Endothelial cell of umbilical vein (primary cell): ENCODE measurements at regions not wholly inside any gene's neighbourhood (a gene's known extent, or its start where the extent isn't known, plus 50 kb on each side); places are given as distances from the start of the nearest gene placed in this dataset.

ENCODE experiments used
- MYC ChIP-seq: IDR thresholded peaks from one replicate; pipeline ENCODE4 v1.6.1; 2011; ENCODE audit warnings: mild to moderate bottlenecking, low read depth, low read length
- POLR2A ChIP-seq: IDR thresholded peaks from 2 replicates; pipeline ENCODE4 v1.6.1; 2012; ENCODE audit warnings: low read depth, mild to moderate bottlenecking, control low read depth, low read length
- POLR2AphosphoS5 ChIP-seq: IDR thresholded peaks from 2 replicates; pipeline ENCODE4 v1.6.1; 2012; ENCODE audit warnings: low read depth, mild to moderate bottlenecking, control low read depth, low read length, moderate library complexity; ENCODE audit not compliant: insufficient read depth
- TF ChIP-seq, protein P1 (sequence below), 2 donors: IDR thresholded peaks; 1 replicate in 1 of 2; 2 replicates in 1 of 2; pipeline ENCODE4 v1.5.1; 2011; ENCODE audit warnings: low read length in 2 of 2, mild to moderate bottlenecking in 2 of 2, moderate library complexity in 2 of 2, control low read depth in 1 of 2, inconsistent platforms in 1 of 2, low read depth in 1 of 2; ENCODE audit not compliant: insufficient read depth in 1 of 2; ENCODE audit errors: extremely low read depth in 1 of 2

- TF ChIP-seq, protein P1, sequence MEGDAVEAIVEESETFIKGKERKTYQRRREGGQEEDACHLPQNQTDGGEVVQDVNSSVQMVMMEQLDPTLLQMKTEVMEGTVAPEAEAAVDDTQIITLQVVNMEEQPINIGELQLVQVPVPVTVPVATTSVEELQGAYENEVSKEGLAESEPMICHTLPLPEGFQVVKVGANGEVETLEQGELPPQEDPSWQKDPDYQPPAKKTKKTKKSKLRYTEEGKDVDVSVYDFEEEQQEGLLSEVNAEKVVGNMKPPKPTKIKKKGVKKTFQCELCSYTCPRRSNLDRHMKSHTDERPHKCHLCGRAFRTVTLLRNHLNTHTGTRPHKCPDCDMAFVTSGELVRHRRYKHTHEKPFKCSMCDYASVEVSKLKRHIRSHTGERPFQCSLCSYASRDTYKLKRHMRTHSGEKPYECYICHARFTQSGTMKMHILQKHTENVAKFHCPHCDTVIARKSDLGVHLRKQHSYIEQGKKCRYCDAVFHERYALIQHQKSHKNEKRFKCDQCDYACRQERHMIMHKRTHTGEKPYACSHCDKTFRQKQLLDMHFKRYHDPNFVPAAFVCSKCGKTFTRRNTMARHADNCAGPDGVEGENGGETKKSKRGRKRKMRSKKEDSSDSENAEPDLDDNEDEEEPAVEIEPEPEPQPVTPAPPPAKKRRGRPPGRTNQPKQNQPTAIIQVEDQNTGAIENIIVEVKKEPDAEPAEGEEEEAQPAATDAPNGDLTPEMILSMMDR (IDR thresholded peaks at IDR 0.05; ENCODE audit: extremely low read depth in 1 of 2, insufficient read depth in 1 of 2, low read depth in 1 of 2, low read length in 2 of 2): no peak
- TF ChIP-seq MYC (no peak), POLR2A (no peak), POLR2AphosphoS5 (no peak)
Measured at GRCh38 chr1:209506101-209506500, 77.4 kb upstream of the CAMK1G start.
